Adrenal gland (tissue), 9 donors: ENCODE measurements at regions not wholly inside any gene's neighbourhood (a gene's known extent, or its start where the extent isn't known, plus 50 kb on each side); places are given as distances from the start of the nearest gene placed in this dataset.

Experiments used
- DNase-seq, 7 donors: peaks; one replicate each; pipeline ENCODE4 v3.0.0-alpha.2; 2019 to 2020
- H3K27ac ChIP-seq, 5 donors: fragments of 200-600 bp; sonication (generic) in 4 of 5; 1 replicate in 3 of 5; 2 replicates in 2 of 5; pipeline versions ENCODE4 v1.5.1 to v1.8.0; 2016 to 2020; ENCODE audit warnings: mild to moderate bottlenecking in 1 of 5
- H3K27me3 ChIP-seq: fragments of 200-600 bp; 2 replicates; pipeline ENCODE4 v1.8.0; 2021
- H3K36me3 ChIP-seq, 2 donors: fragments of 200-600 bp; replicated peaks in 1 of 2; 1 replicate in 1 of 2; 2 replicates in 1 of 2; pipeline versions ENCODE4 v1.5.1 to v1.8.0; 2018 to 2022
- H3K4me1 ChIP-seq, 2 donors: fragments of 200-600 bp; replicated peaks in 1 of 2; 1 replicate in 1 of 2; 2 replicates in 1 of 2; pipeline versions ENCODE4 v1.5.1 to v1.8.0; 2018 to 2021
- H3K4me3 ChIP-seq, 4 donors: fragments of 200-600 bp; sonication (generic) in 3 of 4; one replicate each; pipeline ENCODE4 v1.5.1; 2016 to 2018
- H3K9me3 ChIP-seq, 3 donors: fragments of 200-600 bp; sonication (generic) in 1 of 3; replicated peaks in 1 of 3; 1 replicate in 2 of 3; 2 replicates in 1 of 3; pipeline versions ENCODE4 v1.5.1 to v1.8.0; 2016 to 2021
- POLR2A ChIP-seq, 2 donors: fragments of 450-650 bp; IDR thresholded peaks; one replicate each; pipeline ENCODE4 v1.6.1; 2017; ENCODE audit warnings: antibody characterized with exemption in 2 of 2, mild to moderate bottlenecking in 2 of 2, moderate library complexity in 1 of 2
- WGBS, 4 donors: extraction: QIAGEN DNeasy Blood & Tissue Kit in 2 of 4; methylation state at CpG; one replicate each; pipeline versions ENCODE4 v1.1.5 to v1.1.7; 2013 to 2017; 5-methylcytosine and 5-hydroxymethylcytosine counted together
- intact Hi-C, 2 donors: fragments of 100-400 bp; cut with DNase I; formaldehyde crosslinking; loops; one replicate each; pipeline versions ENCODE4 v1.14.1 to v1.15.0; 2022 to 2023
- TF ChIP-seq, protein P1 (sequence below), 6 experiments: fragments of 450-650 bp in 4 of 6; fragments of 200-600 bp in 2 of 6; sonication (generic) in 1 of 6; IDR thresholded peaks; 1 replicate in 5 of 6; 2 replicates in 1 of 6; pipeline versions ENCODE4 v1.5.1 to v1.8.0; 2016 to 2021; ENCODE audit warnings: antibody characterized with exemption in 6 of 6, mild to moderate bottlenecking in 2 of 6, moderate library complexity in 1 of 6
- donor health status: healthy with polysubstance abuse.
- donor health status: Bipolar disorder and iron deficiency.
- donor health status: DM: yes; HTN: yes; CAD: no.
- donor health status: DM: no; HTN: no; CAD: no.
- donor health status: DM: no; HTN: no; CAD: no.

DNA sequence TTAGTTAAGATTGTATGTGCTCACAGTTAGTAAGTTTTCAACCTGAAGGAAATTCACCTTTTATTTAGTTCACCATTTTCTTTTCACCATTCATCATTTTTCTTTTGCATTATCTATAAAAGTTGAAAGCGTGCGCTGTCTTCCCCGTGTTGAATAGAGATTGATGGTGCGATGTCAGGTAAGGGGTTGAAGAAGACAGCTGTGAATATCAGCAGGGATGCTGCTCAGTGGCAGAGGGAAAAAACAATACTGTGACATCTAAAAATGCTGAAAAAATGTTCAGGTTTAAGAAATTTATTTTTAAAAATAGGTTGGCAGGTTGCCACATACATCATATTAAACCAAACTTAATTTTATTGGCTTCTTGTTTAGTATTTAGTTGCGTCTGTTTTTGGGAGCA, 815.0 kb downstream of the DTWD2 start:
- no peaks in the 10 kb centered on the region for H3K36me3 ChIP-seq
- H3K4me3 ChIP-seq: no peak overlapping the region
- no peak overlapping the region for H3K27ac ChIP-seq
- TF ChIP-seq POLR2A (IDR thresholded peaks at IDR 0.05): no peak
- TF ChIP-seq, protein P1, sequence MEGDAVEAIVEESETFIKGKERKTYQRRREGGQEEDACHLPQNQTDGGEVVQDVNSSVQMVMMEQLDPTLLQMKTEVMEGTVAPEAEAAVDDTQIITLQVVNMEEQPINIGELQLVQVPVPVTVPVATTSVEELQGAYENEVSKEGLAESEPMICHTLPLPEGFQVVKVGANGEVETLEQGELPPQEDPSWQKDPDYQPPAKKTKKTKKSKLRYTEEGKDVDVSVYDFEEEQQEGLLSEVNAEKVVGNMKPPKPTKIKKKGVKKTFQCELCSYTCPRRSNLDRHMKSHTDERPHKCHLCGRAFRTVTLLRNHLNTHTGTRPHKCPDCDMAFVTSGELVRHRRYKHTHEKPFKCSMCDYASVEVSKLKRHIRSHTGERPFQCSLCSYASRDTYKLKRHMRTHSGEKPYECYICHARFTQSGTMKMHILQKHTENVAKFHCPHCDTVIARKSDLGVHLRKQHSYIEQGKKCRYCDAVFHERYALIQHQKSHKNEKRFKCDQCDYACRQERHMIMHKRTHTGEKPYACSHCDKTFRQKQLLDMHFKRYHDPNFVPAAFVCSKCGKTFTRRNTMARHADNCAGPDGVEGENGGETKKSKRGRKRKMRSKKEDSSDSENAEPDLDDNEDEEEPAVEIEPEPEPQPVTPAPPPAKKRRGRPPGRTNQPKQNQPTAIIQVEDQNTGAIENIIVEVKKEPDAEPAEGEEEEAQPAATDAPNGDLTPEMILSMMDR (IDR thresholded peaks at IDR 0.05): no peak
- DNase-seq: no peak
- WGBS, 4 donors: 80 to 89% (median 87%) methylated on average over 5 of the region's 5 CpGs
- H3K4me1 ChIP-seq: no peaks in the 10 kb centered on the region
- H3K27me3 ChIP-seq: no peaks in the 10 kb centered on the region
- no peaks in the 10 kb centered on the region for H3K9me3 ChIP-seq
- intact Hi-C loops: no loop called here

DNA sequence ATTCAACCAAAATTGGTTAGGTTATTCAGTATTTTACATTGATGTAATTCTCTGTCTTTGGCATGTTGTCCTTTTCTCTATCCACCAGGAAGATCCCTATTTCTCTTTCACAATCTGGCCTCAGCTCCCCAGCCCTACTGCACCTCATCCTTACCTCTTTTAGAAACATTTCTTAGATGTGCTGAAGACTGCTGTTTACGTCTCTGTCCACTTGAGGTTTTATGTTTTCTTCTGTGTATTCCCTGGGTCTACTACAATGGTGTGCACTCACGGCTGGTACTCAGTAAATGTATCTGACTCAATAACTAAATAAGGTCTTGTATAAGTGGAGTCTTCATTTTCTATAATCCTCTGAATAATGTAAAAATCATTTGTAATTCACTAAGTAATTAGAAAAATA, 822.7 kb downstream of the DTWD2 start:
- Histone ChIP-seq H3K36me3 (no peaks in the 10 kb centered on the region), H3K4me3 (no peak overlapping the region), H3K27me3 (no peaks in the 10 kb centered on the region), H3K4me1 (no peaks in the 10 kb centered on the region), H3K9me3 (no peaks in the 10 kb centered on the region), H3K27ac (no peak overlapping the region)
- TF ChIP-seq, protein P1 (IDR thresholded peaks at IDR 0.05): no peak
- no peak for TF ChIP-seq POLR2A (IDR thresholded peaks at IDR 0.05)
- DNase-seq: no peak
- intact Hi-C loops: no loop called here
- 69 to 98% (median 77%) methylated on average over 2 of the region's 2 CpGs for WGBS, 4 donors

DNA sequence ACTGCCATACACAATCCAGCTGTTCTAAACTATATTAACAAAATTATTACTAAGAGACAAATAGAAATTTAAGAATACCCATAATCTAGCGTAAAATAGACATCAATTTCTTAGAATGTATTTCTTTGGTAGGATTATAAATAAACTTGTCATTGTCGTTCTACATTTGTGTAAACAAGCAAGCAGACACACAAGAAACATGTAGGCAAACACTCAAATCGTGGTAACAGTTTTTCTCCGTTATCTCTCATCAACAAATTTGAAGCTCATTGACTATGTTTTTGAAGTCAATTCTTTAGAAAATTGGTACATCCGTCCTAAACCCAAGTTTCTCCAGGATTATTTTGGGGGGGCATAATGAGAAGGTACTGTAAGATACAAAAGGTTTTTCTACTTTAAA, 832.2 kb downstream of the DTWD2 start:
- intact Hi-C loops: no loop called here
- Histone ChIP-seq H3K4me3 (no peak overlapping the region), H3K36me3 (no peaks in the 10 kb centered on the region), H3K27ac (no peak overlapping the region), H3K27me3 (no peaks in the 10 kb centered on the region), H3K9me3 (no peaks in the 10 kb centered on the region), H3K4me1 (no peaks in the 10 kb centered on the region)
- no peak for DNase-seq
- WGBS, 4 donors: 72 to 85% (median 79%) methylated on average over 5 of the region's 5 CpGs
- TF ChIP-seq, protein P1 (IDR thresholded peaks at IDR 0.05): no peak
- TF ChIP-seq POLR2A (IDR thresholded peaks at IDR 0.05): no peak

DNA sequence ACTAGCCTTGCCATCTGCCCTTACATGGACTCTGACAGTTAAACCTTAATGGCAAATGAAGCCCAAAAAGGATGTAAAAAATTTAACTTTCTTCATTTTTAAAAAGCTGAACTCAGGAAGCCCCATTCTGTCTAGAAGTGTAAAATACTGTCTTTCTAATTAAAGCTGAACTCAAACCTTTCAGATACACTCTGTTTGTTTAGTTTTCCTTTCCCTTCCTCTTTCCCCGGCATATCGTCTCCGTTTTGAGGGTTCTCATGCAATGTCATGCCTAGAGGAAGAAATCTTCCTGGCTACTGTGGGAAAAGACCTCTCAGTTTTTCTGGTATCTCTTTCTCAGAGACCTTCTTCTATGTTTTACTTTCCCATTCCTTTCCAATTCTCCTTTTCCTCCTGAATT, 841.5 kb downstream of the DTWD2 start:
- Histone ChIP-seq H3K27ac (no peak overlapping the region), H3K9me3 (no peaks in the 10 kb centered on the region), H3K4me1 (no peaks in the 10 kb centered on the region), H3K4me3 (no peak overlapping the region), H3K36me3 (no peaks in the 10 kb centered on the region), H3K27me3 (no peaks in the 10 kb centered on the region)
- TF ChIP-seq POLR2A (IDR thresholded peaks at IDR 0.05): no peak
- TF ChIP-seq, protein P1 (IDR thresholded peaks at IDR 0.05): no peak
- WGBS, 4 donors: 38 to 84% (median 82%) methylated on average over 3 of the region's 3 CpGs
- intact Hi-C loops: no loop called here
- no peak for DNase-seq
